GM12892 (cell line): ENCODE measurements at regions not wholly inside any gene's neighbourhood (a gene's known extent, or its start where the extent isn't known, plus 50 kb on each side); places are given as distances from the start of the nearest gene placed in this dataset.

ENCODE experiments used
- DNase-seq: peaks from one replicate; pipeline ENCODE4 v3.0.0; 2011; ENCODE audit not compliant: insufficient read length
- FAIRE-seq: peaks from 2 replicates; lab custom pipeline; 2011; peaks lifted over from hg19 to GRCh38; lab: Jason Lieb, UNC
- POLR2A ChIP-seq: IDR thresholded peaks from 2 replicates; pipeline ENCODE4 v1.6.1; 2011; ENCODE audit warnings: low read depth, low read length, control low read depth
- POLR2AphosphoS5 ChIP-seq: IDR thresholded peaks from 2 replicates; pipeline ENCODE4 v1.6.1; 2011; ENCODE audit warnings: low read depth, low read length, control low read depth
- TAF1 ChIP-seq: IDR thresholded peaks from 2 replicates; pipeline ENCODE4 v1.6.1; 2011; ENCODE audit warnings: low read depth, mild to moderate bottlenecking, control low read depth, low read length, borderline replicate concordance

- TF ChIP-seq POLR2A = no peak
- TF ChIP-seq POLR2AphosphoS5 = no peak
- no peak for TF ChIP-seq TAF1
- FAIRE-seq (no peak), DNase-seq (no peak)
Observed at GRCh38 chr11:19355601-19356000, 114.9 kb upstream of the E2F8 start.

GRCh38 chr11:19353287-19353850 lies 112.6 kb upstream of the E2F8 start:
- FAIRE-seq = no peak
- DNase-seq = no peak
- TF ChIP-seq POLR2AphosphoS5 = no peak
- TF ChIP-seq TAF1 = no peak
- no peak for TF ChIP-seq POLR2A

GRCh38 chr11:19352771-19353160 lies 112.0 kb upstream of the E2F8 start:
- FAIRE-seq (no peak), DNase-seq (no peak)
- TF ChIP-seq POLR2AphosphoS5 = no peak

GRCh38 chr11:19352072-19352770 lies 111.5 kb upstream of the E2F8 start:
- no peak for FAIRE-seq
- TF ChIP-seq POLR2A (no peak), POLR2AphosphoS5 (no peak), TAF1 (no peak)
- DNase-seq = no peak

GRCh38 chr11:19351426-19351825 lies 110.7 kb upstream of the E2F8 start:
- TF ChIP-seq POLR2AphosphoS5 (no peak), TAF1 (no peak), POLR2A (no peak)
- DNase-seq (no peak), FAIRE-seq (no peak)

- FAIRE-seq = no peak
- TF ChIP-seq TAF1 (no peak), POLR2A (no peak), POLR2AphosphoS5 (no peak)
- no peak for DNase-seq
Observed at GRCh38 chr11:19350160-19350559, 109.4 kb upstream of the E2F8 start.

- TF ChIP-seq POLR2A (no peak), POLR2AphosphoS5 (no peak), TAF1 (no peak)
- FAIRE-seq = no peak
- no peak for DNase-seq
Observed at GRCh38 chr11:19349340-19350025, 108.7 kb upstream of the E2F8 start.

GRCh38 chr11:19347911-19348310 lies 107.2 kb upstream of the E2F8 start:
- no peak for DNase-seq
- no peak for FAIRE-seq
- TF ChIP-seq POLR2AphosphoS5 (no peak), TAF1 (no peak), POLR2A (no peak)

- peak; percentile 72 for FAIRE-seq
- TF ChIP-seq TAF1 (no peak), POLR2A (no peak), POLR2AphosphoS5 (no peak)
Observed at GRCh38 chr11:19345848-19346681, 105.3 kb upstream of the E2F8 start.

GRCh38 chr11:19345519-19345847 lies 104.7 kb upstream of the E2F8 start:
- peak; percentile 74 for FAIRE-seq
- no peak for TF ChIP-seq POLR2A
- TF ChIP-seq POLR2AphosphoS5 = no peak
- no peak for TF ChIP-seq TAF1
- peak; percentile 51 for DNase-seq

More at GRCh38 chr11:19345848-19346681, 105.3 kb upstream of the E2F8 start:
- peak; percentile 41 for DNase-seq
